OCI-LY1 (cell line): ENCODE measurements at regions not wholly inside any gene's neighbourhood (a gene's known extent, or its start where the extent isn't known, plus 50 kb on each side); places are given as distances from the start of the nearest gene placed in this dataset.
"Not testable (repeated sequence)": the region's sequence is repeated elsewhere in the genome, so short reads cannot be mapped to it uniquely, and the experiment has no call there.

Source experiments
- H2AFZ ChIP-seq: fragments of 200-600 bp; sonication (generic), shearing (Covaris generic); 2 replicates; pipeline ENCODE4 v1.6.0; 2014; ENCODE audit warnings: antibody characterized with exemption, mild to moderate bottlenecking, low read length
- H3F3A ChIP-seq: fragments of 200-600 bp; sonication (generic), shearing (Covaris generic); 2 replicates; pipeline ENCODE4 v1.6.0; 2014; ENCODE audit warnings: mild to moderate bottlenecking, antibody characterized with exemption, low read length, moderate library complexity; ENCODE audit not compliant: insufficient read depth
- H3K27ac ChIP-seq: fragments of 200-600 bp; sonication (generic); 2 replicates; pipeline ENCODE4 v1.5.1; 2014; ENCODE audit warnings: low read length, mixed run types, mild to moderate bottlenecking, low read depth; ENCODE audit not compliant: poor library complexity, severe bottlenecking
- H3K27me3 ChIP-seq: fragments of 200-600 bp; sonication (generic); 2 replicates; pipeline ENCODE4 v1.6.0; 2014; ENCODE audit warnings: antibody characterized with exemption, mild to moderate bottlenecking, low read length, moderate library complexity; ENCODE audit not compliant: insufficient read depth
- H3K36me3 ChIP-seq: fragments of 200-600 bp; sonication (generic); 2 replicates; pipeline ENCODE4 v1.6.1; 2014; ENCODE audit warnings: mild to moderate bottlenecking, antibody characterized with exemption, low read length, moderate library complexity, mixed read lengths; ENCODE audit not compliant: insufficient read depth
- H3K4me1 ChIP-seq: fragments of 200-600 bp; sonication (generic); 2 replicates; pipeline ENCODE4 v1.5.1; 2014; ENCODE audit warnings: mild to moderate bottlenecking, low read length, moderate library complexity; ENCODE audit not compliant: insufficient read depth, severe bottlenecking
- H3K4me2 ChIP-seq: fragments of 200-600 bp; sonication (generic), shearing (Covaris generic); 2 replicates; pipeline ENCODE4 v1.6.1; 2014; ENCODE audit warnings: low read length
- H3K4me3 ChIP-seq: fragments of 200-600 bp; sonication (generic); 2 replicates; pipeline ENCODE4 v1.5.1; 2014; ENCODE audit warnings: low read length, low read depth, mild to moderate bottlenecking, mixed read lengths; ENCODE audit not compliant: poor library complexity, severe bottlenecking
- H3K79me2 ChIP-seq: fragments of 200-600 bp; shearing (Covaris generic); 2 replicates; pipeline ENCODE4 v1.6.1; 2016; ENCODE audit warnings: mixed run types, low read length, mixed read lengths; ENCODE audit not compliant: insufficient read depth
- H3K9ac ChIP-seq: fragments of 200-600 bp; sonication (generic), shearing (Covaris generic); 2 replicates; pipeline ENCODE4 v1.6.1; 2014; ENCODE audit warnings: mild to moderate bottlenecking, low read length, mixed read lengths
- H3K9me2 ChIP-seq: fragments of 200-600 bp; sonication (generic), shearing (Covaris generic); 2 replicates; pipeline ENCODE4 v1.6.1; 2014; ENCODE audit warnings: low read depth, mild to moderate bottlenecking, low read length, mixed read lengths
- H3K9me3 ChIP-seq: fragments of 200-600 bp; shearing (Covaris generic); 2 replicates; pipeline ENCODE4 v1.6.1; 2014; ENCODE audit warnings: low read length, mixed read lengths
- H4K20me1 ChIP-seq: fragments of 200-600 bp; sonication (generic), shearing (Covaris generic); 2 replicates; pipeline ENCODE4 v1.6.0; 2016; ENCODE audit warnings: mild to moderate bottlenecking, low read length; ENCODE audit not compliant: insufficient read depth
- CTCF ChIP-seq: fragments of 200-600 bp; sonication (generic), shearing (Covaris generic); IDR thresholded peaks from 2 replicates; pipeline ENCODE4 v1.5.1; 2017; ENCODE audit warnings: mild to moderate bottlenecking, antibody characterized with exemption, low read length, moderate library complexity, mixed read lengths
- EZH2 ChIP-seq: fragments of 200-600 bp; sonication (generic), shearing (Covaris generic); IDR thresholded peaks from 2 replicates; pipeline ENCODE4 v1.8.0; 2017; ENCODE audit warnings: borderline replicate concordance, mixed run types, mild to moderate bottlenecking, antibody characterized with exemption, low read length, moderate library complexity, mixed read lengths

- H3F3A ChIP-seq = no peaks in the 10 kb centered on the region
- no peak for TF ChIP-seq CTCF
- TF ChIP-seq EZH2 = no peak
- no peaks in the 10 kb centered on the region for H3K4me1 ChIP-seq
- no peaks in the 10 kb centered on the region for H3K9me3 ChIP-seq
- no peak overlapping the region for H3K4me2 ChIP-seq
- no peak overlapping the region for H3K27ac ChIP-seq
- no peak overlapping the region for H2AFZ ChIP-seq
- no peak overlapping the region for H3K9ac ChIP-seq
- H3K36me3 ChIP-seq = no peaks in the 10 kb centered on the region
- H4K20me1 ChIP-seq = no peaks in the 10 kb centered on the region
- no peaks in the 10 kb centered on the region for H3K79me2 ChIP-seq
- H3K4me3 ChIP-seq = no peak overlapping the region
- no peaks in the 10 kb centered on the region for H3K27me3 ChIP-seq
- no peaks in the 10 kb centered on the region for H3K9me2 ChIP-seq
These were observed 870.0 kb upstream of the INTU start for GRCh38 chr4:126762663-126763247.

GRCh38 chr4:126766241-126766640 is 866.5 kb upstream of the INTU start:
- Histone ChIP-seq H3F3A (no peaks in the 10 kb centered on the region), H3K27me3 (no peaks in the 10 kb centered on the region), H3K36me3 (no peaks in the 10 kb centered on the region), H3K4me1 (no peaks in the 10 kb centered on the region), H3K9me2 (no peaks in the 10 kb centered on the region), H2AFZ (no peak overlapping the region), H3K4me2 (no peak overlapping the region), H3K9me3 (no peaks in the 10 kb centered on the region), H3K4me3 (no peak overlapping the region), H3K27ac (no peak overlapping the region), H4K20me1 (no peaks in the 10 kb centered on the region), H3K9ac (no peak overlapping the region), H3K79me2 (no peaks in the 10 kb centered on the region)
- TF ChIP-seq EZH2 (no peak), CTCF (no peak)

GRCh38 chr4:126768338-126768737 is 864.4 kb upstream of the INTU start:
- H3K27me3 ChIP-seq = no peaks in the 10 kb centered on the region
- no peaks in the 10 kb centered on the region for H3K9me3 ChIP-seq
- no peak overlapping the region for H2AFZ ChIP-seq
- no peak overlapping the region for H3K4me3 ChIP-seq
- no peaks in the 10 kb centered on the region for H4K20me1 ChIP-seq
- no peaks in the 10 kb centered on the region for H3K9me2 ChIP-seq
- no peak for TF ChIP-seq EZH2
- no peak for TF ChIP-seq CTCF
- H3K4me2 ChIP-seq = no peak overlapping the region
- H3K4me1 ChIP-seq = no peaks in the 10 kb centered on the region
- no peaks in the 10 kb centered on the region for H3K36me3 ChIP-seq
- H3K9ac ChIP-seq = no peak overlapping the region
- no peaks in the 10 kb centered on the region for H3F3A ChIP-seq
- H3K27ac ChIP-seq = no peak overlapping the region
- H3K79me2 ChIP-seq = no peaks in the 10 kb centered on the region

- H3K9ac ChIP-seq, H3K9me3 ChIP-seq, H3K4me1 ChIP-seq, H3K27me3 ChIP-seq, H3F3A ChIP-seq, H3K79me2 ChIP-seq, H3K27ac ChIP-seq, H3K36me3 ChIP-seq, H2AFZ ChIP-seq, H3K4me3 ChIP-seq, H3K9me2 ChIP-seq, H3K4me2 ChIP-seq, H4K20me1 ChIP-seq: not testable (repeated sequence)
These were observed 861.8 kb upstream of the INTU start for GRCh38 chr4:126770811-126771553.

- not testable (repeated sequence) for H3K9ac ChIP-seq, H3K9me3 ChIP-seq, H3K9me2 ChIP-seq, H3K27me3 ChIP-seq, H3K4me3 ChIP-seq, H3K4me1 ChIP-seq, H3K36me3 ChIP-seq, H4K20me1 ChIP-seq, H3F3A ChIP-seq, H3K27ac ChIP-seq, H2AFZ ChIP-seq, H3K79me2 ChIP-seq, H3K4me2 ChIP-seq
These were observed 861.1 kb upstream of the INTU start for GRCh38 chr4:126771618-126772017.
